GM23338 (cell line): ENCODE measurements at regions not wholly inside any gene's neighbourhood (a gene's known extent, or its start where the extent isn't known, plus 50 kb on each side); places are given as distances from the start of the nearest gene placed in this dataset.

Experiments
- ATAC-seq: fragments of 200-7000 bp; cut with Tn5 transposase; 3 replicates; pipeline ENCODE4 v1.9.1; 2020
- DNase-seq: peaks from one replicate; pipeline ENCODE4 v3.0.0-alpha.2; 2015; ENCODE audit warnings: low spot score
- H2AFZ ChIP-seq: fragments of 200-600 bp; sonication (generic); 2 replicates; pipeline ENCODE4 v1.8.0; 2016; ENCODE audit warnings: antibody characterized with exemption, mild to moderate bottlenecking, moderate library complexity
- H3F3A ChIP-seq: fragments of 200-600 bp; sonication (generic); replicated peaks from 2 replicates; pipeline ENCODE4 v1.8.0; 2017; ENCODE audit warnings: antibody characterized with exemption, mixed run types, low read depth
- H3K27ac ChIP-seq: fragments of 200-600 bp; sonication (generic); 2 replicates; pipeline ENCODE4 v1.6.1; 2016; ENCODE audit warnings: low read depth
- H3K27me3 ChIP-seq: fragments of 200-600 bp; sonication (generic); 2 replicates; pipeline ENCODE4 v1.8.0; 2016; ENCODE audit warnings: mild to moderate bottlenecking, mixed run types, moderate library complexity; ENCODE audit not compliant: insufficient read depth
- H3K36me3 ChIP-seq: fragments of 200-600 bp; sonication (generic); 2 replicates; pipeline ENCODE4 v1.8.0; 2016; ENCODE audit warnings: mild to moderate bottlenecking; ENCODE audit not compliant: insufficient read depth
- H3K4me1 ChIP-seq: fragments of 200-600 bp; sonication (generic); 2 replicates; pipeline ENCODE4 v1.8.0; 2016; ENCODE audit warnings: mild to moderate bottlenecking, moderate library complexity; ENCODE audit not compliant: insufficient read depth
- H3K4me2 ChIP-seq: fragments of 200-600 bp; sonication (generic); 2 replicates; pipeline ENCODE4 v1.7.1; 2017; ENCODE audit warnings: mixed run types
- H3K4me3 ChIP-seq: fragments of 200-600 bp; sonication (generic); 2 replicates; pipeline ENCODE4 v1.6.1; 2016; ENCODE audit warnings: mixed run types
- H3K79me2 ChIP-seq: fragments of 200-600 bp; sonication (generic); replicated peaks from 2 replicates; pipeline ENCODE4 v1.8.0; 2017; ENCODE audit warnings: mild to moderate bottlenecking; ENCODE audit not compliant: insufficient read depth
- H3K9me2 ChIP-seq: fragments of 200-600 bp; sonication (generic); 2 replicates; pipeline ENCODE4 v1.8.0; 2017; ENCODE audit not compliant: insufficient read depth
- H4K20me1 ChIP-seq: fragments of 200-600 bp; sonication (generic); replicated peaks from 2 replicates; pipeline ENCODE4 v1.8.0; 2017; ENCODE audit warnings: mild to moderate bottlenecking; ENCODE audit not compliant: insufficient read depth
- H3K27ac Mint-ChIP-seq: 2 replicates; pipeline ENCODE4 v1.8.0; 2020; ENCODE audit warnings: inconsistent platforms, mild to moderate bottlenecking, moderate library complexity, mixed read lengths
- H3K27me3 Mint-ChIP-seq: 3 replicates; pipeline ENCODE4 v1.8.0; 2022; ENCODE audit warnings: low read depth, mild to moderate bottlenecking, moderate library complexity, mixed read lengths, inconsistent platforms; ENCODE audit not compliant: insufficient read depth, poor library complexity
- H3K36me3 Mint-ChIP-seq: 3 replicates; pipeline ENCODE4 v1.8.0; 2021; ENCODE audit warnings: low read depth, mild to moderate bottlenecking, inconsistent platforms, moderate library complexity, mixed read lengths
- H3K4me1 Mint-ChIP-seq: 3 replicates; pipeline ENCODE4 v1.8.0; 2020; ENCODE audit warnings: mild to moderate bottlenecking, inconsistent platforms, mixed read lengths
- H3K4me3 Mint-ChIP-seq: 3 replicates; pipeline ENCODE4 v1.8.0; 2021; ENCODE audit warnings: moderate library complexity, mild to moderate bottlenecking, inconsistent platforms, mixed read lengths
- H3K9me3 Mint-ChIP-seq: 3 replicates; pipeline ENCODE4 v1.8.0; 2020; ENCODE audit warnings: moderate library complexity, mild to moderate bottlenecking, inconsistent platforms, mixed read lengths
- CREB1 ChIP-seq: fragments of 250-450 bp; sonication (Bioruptor Pico); IDR thresholded peaks from 2 replicates; pipeline ENCODE4 v1.5.0; 2020; ENCODE audit warnings: low read depth, mild to moderate bottlenecking, moderate library complexity
- CTCF ChIP-seq, 2 experiments: fragments of 200-600 bp in 1 of 2; sonication (generic) in 1 of 2; conservative IDR thresholded peaks; 2 replicates each; pipeline versions ENCODE4 v1.5.1 to v1.6.1; 2016 to 2017; ENCODE audit warnings: antibody characterized with exemption in 2 of 2, low read depth in 2 of 2, mild to moderate bottlenecking in 2 of 2, moderate library complexity in 1 of 2
- EZH2 ChIP-seq: fragments of 200-600 bp; sonication (generic); IDR thresholded peaks from one replicate; pipeline ENCODE4 v1.8.0; 2017; ENCODE audit warnings: antibody characterized with exemption, mild to moderate bottlenecking, low read depth; ENCODE audit not compliant: unreplicated experiment
- EZH2phosphoT487 ChIP-seq: fragments of 200-600 bp; sonication (generic); IDR thresholded peaks from one replicate; pipeline ENCODE4 v1.8.1; 2018; ENCODE audit warnings: antibody characterized with exemption; ENCODE audit not compliant: unreplicated experiment
- JUNB ChIP-seq: IDR thresholded peaks from one replicate; pipeline ENCODE4 v1.6.1; 2016; ENCODE audit warnings: antibody characterized with exemption; ENCODE audit not compliant: unreplicated experiment
- NANOG ChIP-seq: IDR thresholded peaks from 2 replicates; pipeline ENCODE4 v1.6.1; 2016; ENCODE audit warnings: antibody characterized with exemption, borderline replicate concordance
- POLR2AphosphoS5 ChIP-seq: IDR thresholded peaks from 2 replicates; pipeline ENCODE4 v1.6.1; 2016; ENCODE audit warnings: antibody characterized with exemption, low read depth
- REST ChIP-seq: IDR thresholded peaks from one replicate; pipeline ENCODE4 v1.6.1; 2018; ENCODE audit warnings: antibody characterized with exemption; ENCODE audit not compliant: unreplicated experiment
- STAT1 ChIP-seq: IDR thresholded peaks from one replicate; pipeline ENCODE4 v1.6.1; 2016; ENCODE audit warnings: antibody characterized with exemption; ENCODE audit not compliant: unreplicated experiment
- ZNF114 ChIP-seq: fragments of 250-450 bp; sonication (Bioruptor Pico); IDR thresholded peaks from 2 replicates; pipeline ENCODE4 v1.5.0; 2020; ENCODE audit warnings: mild to moderate bottlenecking, moderate library complexity
- ZNF331 ChIP-seq: fragments of 250-450 bp; sonication (Bioruptor Pico); IDR thresholded peaks from 2 replicates; pipeline ENCODE4 v1.5.0; 2020; ENCODE audit warnings: low read depth, mild to moderate bottlenecking, moderate library complexity

- TF ChIP-seq EZH2phosphoT487 (no peak), CREB1 (CRISPR knock-in tag) (no peak), ZNF331 (no peak), ZNF114 (no peak)
Observed at GRCh38 chr1:199302554-199302953, 663.7 kb downstream of the PTPRC start (continued).

GRCh38 chr1:199303035-199303434 is 664.2 kb downstream of the PTPRC start:
- Histone ChIP-seq H3K4me3 (no peak overlapping the region), H3K4me1 (peaks cover 23% of the 10 kb centered on the region), H3K9me2 (no peaks in the 10 kb centered on the region), H3K27me3 (no peaks in the 10 kb centered on the region), H4K20me1 (no peaks in the 10 kb centered on the region), H3F3A (no peaks in the 10 kb centered on the region), H3K4me2 (no peak overlapping the region), H2AFZ (no peak overlapping the region), H3K79me2 (no peaks in the 10 kb centered on the region), H3K27ac (no peak overlapping the region), H3K36me3 (no peaks in the 10 kb centered on the region)
- Mint-ChIP-seq H3K27ac (no peak overlapping the region), H3K36me3 (no peaks in the 10 kb centered on the region), H3K4me3 (no peak overlapping the region), H3K9me3 (no peaks in the 10 kb centered on the region), H3K4me1 (peaks cover 19% of the 10 kb centered on the region), H3K27me3 (no peaks in the 10 kb centered on the region)
- TF ChIP-seq POLR2AphosphoS5 (no peak), CTCF (conservative IDR thresholded peaks at IDR 0.05; ENCODE audit: low read depth in 2 of 2) (no peak), JUNB (no peak), ZNF331 (no peak)
- DNase-seq (no peak), ATAC-seq (no peak)

GRCh38 chr1:199305053-199305452 is 666.2 kb downstream of the PTPRC start:
- Histone ChIP-seq H3K4me3 (no peak overlapping the region), H3K27me3 (no peaks in the 10 kb centered on the region), H3K79me2 (no peaks in the 10 kb centered on the region), H3K9me2 (no peaks in the 10 kb centered on the region), H3K4me1 (peaks cover 23% of the 10 kb centered on the region), H4K20me1 (no peaks in the 10 kb centered on the region), H3K27ac (no peak overlapping the region), H2AFZ (no peak overlapping the region), H3F3A (no peaks in the 10 kb centered on the region), H3K36me3 (no peaks in the 10 kb centered on the region), H3K4me2 (no peak overlapping the region)
- ATAC-seq (no peak), DNase-seq (no peak)
- Mint-ChIP-seq H3K4me3 (no peak overlapping the region), H3K9me3 (no peaks in the 10 kb centered on the region), H3K36me3 (no peaks in the 10 kb centered on the region), H3K27ac (no peak overlapping the region), H3K4me1 (peaks cover 21% of the 10 kb centered on the region), H3K27me3 (no peaks in the 10 kb centered on the region)
- TF ChIP-seq CTCF (conservative IDR thresholded peaks at IDR 0.05; ENCODE audit: low read depth in 2 of 2) (no peak), NANOG (no peak), EZH2phosphoT487 (no peak), ZNF331 (no peak), STAT1 (no peak), POLR2AphosphoS5 (no peak), CREB1 (CRISPR knock-in tag) (no peak), ZNF114 (no peak), EZH2 (no peak), REST (no peak), JUNB (no peak)
